A549 (cell line): ENCODE measurements at regions not wholly inside any gene's neighbourhood (a gene's known extent, or its start where the extent isn't known, plus 50 kb on each side); places are given as distances from the start of the nearest gene placed in this dataset.

Source experiments
- CEBPB ChIP-seq, 2 experiments: fragments of >200 bp in 1 of 2; sonication (Bioruptor Twin) in 1 of 2; formaldehyde crosslinking in 1 of 2; IDR thresholded peaks; 2 replicates each; pipeline ENCODE4 v1.6.1; 2012 to 2016
- CHD2 ChIP-seq: fragments of 150-350 bp; IDR thresholded peaks from 2 replicates; pipeline ENCODE4 v1.6.1; 2014; ENCODE audit warnings: low read length; ENCODE audit not compliant: partially characterized antibody
- CTCF ChIP-seq: fragments of >200 bp; sonication (Bioruptor Twin); formaldehyde crosslinking; IDR thresholded peaks from 3 replicates; pipeline ENCODE4 v1.5.1; 2016
- EP300 ChIP-seq, 2 experiments: fragments of >200 bp; sonication (Bioruptor Twin); formaldehyde crosslinking; IDR thresholded peaks; 2 replicates in 1 of 2; 3 replicates in 1 of 2; pipeline ENCODE4 v1.6.1; 2016 to 2017
- HDAC2 ChIP-seq: fragments of 200-600 bp; sonication (generic); IDR thresholded peaks from 2 replicates; pipeline ENCODE4 v1.6.1; 2016
- JUN ChIP-seq, 2 experiments: fragments of >200 bp; sonication (Bioruptor Twin); formaldehyde crosslinking; IDR thresholded peaks; 2 replicates in 1 of 2; 3 replicates in 1 of 2; pipeline ENCODE4 v1.6.1; 2016 to 2017
- MAX ChIP-seq: IDR thresholded peaks from 2 replicates; pipeline ENCODE4 v1.6.1; 2012
- NR3C1 ChIP-seq: fragments of >200 bp; sonication (Bioruptor Twin); formaldehyde crosslinking; IDR thresholded peaks from 3 replicates; pipeline ENCODE4 v1.6.1; 2017
- PHF8 ChIP-seq: fragments of 200-600 bp; sonication (generic); IDR thresholded peaks from 2 replicates; pipeline ENCODE4 v1.6.1; 2016; ENCODE audit warnings: low read depth, mild to moderate bottlenecking, antibody characterized with exemption, moderate library complexity, borderline replicate concordance
- RAD21 ChIP-seq, 2 experiments: fragments of >200 bp in 1 of 2; sonication (Bioruptor Twin) in 1 of 2; formaldehyde crosslinking in 1 of 2; IDR thresholded peaks in 1 of 2; conservative IDR thresholded peaks in 1 of 2; 2 replicates in 1 of 2; 3 replicates in 1 of 2; pipeline ENCODE4 v1.6.1; 2012 to 2018; ENCODE audit warnings: inconsistent platforms in 1 of 2
- REST ChIP-seq: fragments of 200-600 bp; sonication (generic); IDR thresholded peaks from 2 replicates; pipeline ENCODE4 v1.6.1; 2016; ENCODE audit warnings: antibody characterized with exemption, mild to moderate bottlenecking, moderate library complexity
- ZNF302 ChIP-seq: fragments of 250-450 bp; sonication (Bioruptor Pico); IDR thresholded peaks from 2 replicates; pipeline ENCODE4 v1.9.0; 2021; ENCODE audit warnings: inconsistent platforms, mild to moderate bottlenecking, moderate library complexity

GRCh38 chr2:2743164-2743571 lies 412.1 kb upstream of the MYT1L start:
- TF ChIP-seq REST (no peak), CTCF (no peak), ZNF302 (CRISPR knock-in tag) (no peak), HDAC2 (no peak), RAD21 (conservative IDR thresholded peaks at IDR 0.05 in 1 of 2, IDR thresholded peaks at IDR 0.05 in 1 of 2) (no peak), PHF8 (no peak), EP300 (IDR thresholded peaks at IDR 0.05) (no peak), NR3C1 (no peak), MAX (no peak), JUN (IDR thresholded peaks at IDR 0.05) (no peak), CEBPB (IDR thresholded peaks at IDR 0.05) (no peak), CHD2 (no peak)
